Vagina (tissue), 2 donors: ENCODE measurements at regions not wholly inside any gene's neighbourhood (a gene's known extent, or its start where the extent isn't known, plus 50 kb on each side); places are given as distances from the start of the nearest gene placed in this dataset.

Experiments used
- CTCF ChIP-seq, 3 experiments: fragments of 450-650 bp in 2 of 3; fragments of 200-600 bp in 1 of 3; sonication (generic) in 1 of 3; IDR thresholded peaks; one replicate each; pipeline ENCODE4 v1.5.1; 2017 to 2019; ENCODE audit warnings: antibody characterized with exemption in 3 of 3, mild to moderate bottlenecking in 2 of 3, moderate library complexity in 2 of 3
- POLR2A ChIP-seq, 2 donors: fragments of 450-650 bp; IDR thresholded peaks; one replicate each; pipeline ENCODE4 v1.6.1; 2017; ENCODE audit warnings: antibody characterized with exemption in 2 of 2, mild to moderate bottlenecking in 2 of 2, moderate library complexity in 2 of 2

- TF ChIP-seq CTCF (IDR thresholded peaks at IDR 0.05) = no peak
- no peak for TF ChIP-seq POLR2A (IDR thresholded peaks at IDR 0.05)
Measured at GRCh38 chr12:124498275-124499189, 68.9 kb downstream of the NCOR2 start.
